ENCODE measurements at regions not wholly inside any gene's neighbourhood (a gene's known extent, or its start where the extent isn't known, plus 50 kb on each side); places are given as distances from the start of the nearest gene placed in this dataset.

DNA sequence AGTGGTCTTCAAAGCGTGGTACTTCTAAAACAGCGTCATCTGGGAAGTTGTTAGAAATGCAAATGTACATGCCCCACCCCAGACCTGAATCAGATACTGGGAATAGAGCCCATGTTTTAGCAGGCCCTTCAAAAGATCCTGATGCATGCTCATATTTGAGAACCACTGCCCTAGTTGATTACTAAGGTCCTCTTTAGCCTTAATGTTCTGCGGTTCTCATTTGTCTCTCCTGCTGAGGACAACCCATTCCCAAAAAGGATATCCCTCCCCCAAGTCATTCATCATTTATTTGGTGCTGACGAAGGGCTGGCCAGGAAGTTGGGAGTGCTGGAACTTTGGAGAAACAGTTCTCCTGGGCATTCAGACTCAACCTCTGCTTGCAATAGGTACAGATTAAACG is 92.4 kb upstream of the RALGPS2 start:
- Histone ChIP-seq H3K4me2 (ENCODE audit: low read length) (peak overlapping the region; percentile 73), H3K27ac (ENCODE audit: low read length) (peak overlapping the region; percentile 92), H3K36me3 (ENCODE audit: low read depth, low read length) (no peaks in the 10 kb centered on the region), H2AFZ (ENCODE audit: low read length) (peak overlapping the region; percentile 59), H3K9me2 (replicated peaks; ENCODE audit: low read length) (no peaks in the 10 kb centered on the region), H3K79me2 (ENCODE audit: low read length) (no peaks in the 10 kb centered on the region), H3K9ac (ENCODE audit: low read length) (peak overlapping the region; percentile 56), H3K9me3 (ENCODE audit: low read length) (no peaks in the 10 kb centered on the region), H4K20me1 (ENCODE audit: low read length) (no peaks in the 10 kb centered on the region), H3F3A (ENCODE audit: low read length, unreplicated experiment) (peaks cover 14% of the 10 kb centered on the region), H3K27me3 (ENCODE audit: low read length) (no peaks in the 10 kb centered on the region), H3K4me1 (ENCODE audit: insufficient read depth, low read length) (peaks cover 18% of the 10 kb centered on the region), H3K4me3 (ENCODE audit: low read length) (peak overlapping the region; percentile 39)
- ATAC-seq: peak; percentile 74
- intact Hi-C loops (cut with micrococcal nuclease): no loop called here
- POLR2A ChIA-PET (ENCODE audit: unreplicated experiment): no interaction called here
- CTCF ChIA-PET: interaction anchor here (0.5 kb wide), 1 partner anchor 10 kb away, joined by 3 read pairs; no protein-coding TSS in a partner anchor
- BruUV-seq (replicated peaks): no TSS peak
- peak; percentile 62 for DNase-seq
- TF ChIP-seq EZH2phosphoT487 (IDR thresholded peaks at IDR 0.05; ENCODE audit: borderline replicate concordance, low read length) (no peak), EZH2 (IDR thresholded peaks at IDR 0.05; ENCODE audit: low read length, unreplicated experiment) (no peak)
- TF ChIP-seq, protein P1, sequence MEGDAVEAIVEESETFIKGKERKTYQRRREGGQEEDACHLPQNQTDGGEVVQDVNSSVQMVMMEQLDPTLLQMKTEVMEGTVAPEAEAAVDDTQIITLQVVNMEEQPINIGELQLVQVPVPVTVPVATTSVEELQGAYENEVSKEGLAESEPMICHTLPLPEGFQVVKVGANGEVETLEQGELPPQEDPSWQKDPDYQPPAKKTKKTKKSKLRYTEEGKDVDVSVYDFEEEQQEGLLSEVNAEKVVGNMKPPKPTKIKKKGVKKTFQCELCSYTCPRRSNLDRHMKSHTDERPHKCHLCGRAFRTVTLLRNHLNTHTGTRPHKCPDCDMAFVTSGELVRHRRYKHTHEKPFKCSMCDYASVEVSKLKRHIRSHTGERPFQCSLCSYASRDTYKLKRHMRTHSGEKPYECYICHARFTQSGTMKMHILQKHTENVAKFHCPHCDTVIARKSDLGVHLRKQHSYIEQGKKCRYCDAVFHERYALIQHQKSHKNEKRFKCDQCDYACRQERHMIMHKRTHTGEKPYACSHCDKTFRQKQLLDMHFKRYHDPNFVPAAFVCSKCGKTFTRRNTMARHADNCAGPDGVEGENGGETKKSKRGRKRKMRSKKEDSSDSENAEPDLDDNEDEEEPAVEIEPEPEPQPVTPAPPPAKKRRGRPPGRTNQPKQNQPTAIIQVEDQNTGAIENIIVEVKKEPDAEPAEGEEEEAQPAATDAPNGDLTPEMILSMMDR (conservative IDR thresholded peaks at IDR 0.05; ENCODE audit: low read depth, low read length): no peak

DNA sequence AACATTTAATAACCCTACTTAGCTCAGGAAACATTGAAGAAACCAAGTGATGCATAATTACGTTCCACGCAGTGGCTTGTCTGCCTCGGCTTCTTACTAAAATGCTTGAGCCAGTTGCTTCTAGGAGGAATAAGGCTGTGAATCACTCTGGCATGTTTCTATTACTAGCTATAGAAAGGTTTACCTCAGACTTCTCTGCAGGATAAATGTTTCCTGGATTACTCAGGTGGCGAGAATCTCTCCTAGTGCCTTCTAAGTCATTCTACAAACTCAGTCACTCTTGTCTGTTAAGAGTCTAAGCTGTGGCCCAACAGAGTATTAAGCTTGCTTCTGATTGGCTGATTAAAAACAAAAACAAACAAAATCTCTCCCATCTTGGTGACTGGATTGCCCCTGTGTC is 92.0 kb upstream of the RALGPS2 start:
- ChIA-PET CTCF (interaction anchor here (0.5 kb wide), 1 partner anchor 10 kb away, joined by 3 read pairs; no protein-coding TSS in a partner anchor), POLR2A (ENCODE audit: unreplicated experiment) (interaction anchor here (0.5 to 0.6 kb wide), 2 partner anchors 12 to 22 kb away, joined by 3 to 5 read pairs; no protein-coding TSS in a partner anchor)
- Histone ChIP-seq H3K27me3 (ENCODE audit: low read length) (no peaks in the 10 kb centered on the region), H3K9me3 (ENCODE audit: low read length) (no peaks in the 10 kb centered on the region), H3K9me2 (replicated peaks; ENCODE audit: low read length) (no peaks in the 10 kb centered on the region), H3K4me3 (ENCODE audit: low read length) (peak overlapping the region; percentile 39), H3K4me1 (ENCODE audit: insufficient read depth, low read length) (peaks cover 18% of the 10 kb centered on the region), H2AFZ (ENCODE audit: low read length) (peak overlapping the region; percentile 59), H3K9ac (ENCODE audit: low read length) (peak overlapping the region; percentile 56), H3K27ac (ENCODE audit: low read length) (peak overlapping the region; percentile 92), H3K4me2 (ENCODE audit: low read length) (peak overlapping the region; percentile 73), H3F3A (ENCODE audit: low read length, unreplicated experiment) (peaks cover 14% of the 10 kb centered on the region), H3K36me3 (ENCODE audit: low read depth, low read length) (no peaks in the 10 kb centered on the region), H4K20me1 (ENCODE audit: low read length) (no peaks in the 10 kb centered on the region), H3K79me2 (ENCODE audit: low read length) (no peaks in the 10 kb centered on the region)
- TF ChIP-seq EZH2phosphoT487 (IDR thresholded peaks at IDR 0.05; ENCODE audit: borderline replicate concordance, low read length) (no peak), EZH2 (IDR thresholded peaks at IDR 0.05; ENCODE audit: low read length, unreplicated experiment) (no peak)
- TF ChIP-seq, protein P1 (conservative IDR thresholded peaks at IDR 0.05; ENCODE audit: low read depth, low read length): no peak
- ATAC-seq: peak; percentile 91
- intact Hi-C loops (cut with micrococcal nuclease): no loop called here
- peak; percentile 84 for DNase-seq
- no TSS peak for BruUV-seq (replicated peaks)

DNA sequence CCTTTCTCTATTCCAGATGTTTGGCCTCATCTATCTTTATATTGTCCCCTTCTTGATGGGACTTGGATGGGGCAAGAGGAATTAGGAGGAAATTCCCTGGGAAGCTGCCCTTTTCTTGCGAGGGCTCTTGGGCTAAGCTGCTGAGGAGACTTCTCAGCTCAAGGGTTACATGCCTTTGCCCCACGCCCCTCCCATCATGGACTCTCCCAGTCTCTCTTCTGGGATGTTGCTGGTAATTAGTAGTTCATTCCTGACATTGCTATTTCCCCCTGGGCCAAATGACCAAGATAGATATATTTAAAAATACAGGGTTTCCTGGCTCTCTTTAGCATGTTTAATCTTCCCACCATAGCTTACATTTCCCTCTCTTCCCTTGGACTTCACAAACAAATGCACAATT is 90.6 kb upstream of the RALGPS2 start:
- Histone ChIP-seq H2AFZ (ENCODE audit: low read length) (no peak overlapping the region), H3K9ac (ENCODE audit: low read length) (no peak overlapping the region), H3K4me1 (ENCODE audit: insufficient read depth, low read length) (peaks cover 21% of the 10 kb centered on the region), H3K79me2 (ENCODE audit: low read length) (no peaks in the 10 kb centered on the region), H3F3A (ENCODE audit: low read length, unreplicated experiment) (peaks cover 14% of the 10 kb centered on the region), H3K9me3 (ENCODE audit: low read length) (no peaks in the 10 kb centered on the region), H3K27me3 (ENCODE audit: low read length) (no peaks in the 10 kb centered on the region), H3K27ac (ENCODE audit: low read length) (no peak overlapping the region; the same call in 1 of the 2 replicates), H3K9me2 (replicated peaks; ENCODE audit: low read length) (no peaks in the 10 kb centered on the region), H3K4me3 (ENCODE audit: low read length) (no peak overlapping the region), H3K36me3 (ENCODE audit: low read depth, low read length) (no peaks in the 10 kb centered on the region), H4K20me1 (ENCODE audit: low read length) (no peaks in the 10 kb centered on the region), H3K4me2 (ENCODE audit: low read length) (no peak overlapping the region)
- no peak for ATAC-seq
- ChIA-PET POLR2A (ENCODE audit: unreplicated experiment) (interaction anchor here (0.6 kb wide), 1 partner anchor 48 kb away, joined by 3 read pairs; no protein-coding TSS in a partner anchor), CTCF (no interaction called here)
- no peak for DNase-seq
- intact Hi-C loops (cut with micrococcal nuclease): no loop called here
- BruUV-seq (replicated peaks): no TSS peak
- TF ChIP-seq EZH2 (IDR thresholded peaks at IDR 0.05; ENCODE audit: low read length, unreplicated experiment): no peak
- TF ChIP-seq EZH2phosphoT487 (IDR thresholded peaks at IDR 0.05; ENCODE audit: borderline replicate concordance, low read length): no peak
- TF ChIP-seq, protein P1 (conservative IDR thresholded peaks at IDR 0.05; ENCODE audit: low read depth, low read length): no peak
